NB4 (cell line): ENCODE measurements at regions not wholly inside any gene's neighbourhood (a gene's known extent, or its start where the extent isn't known, plus 50 kb on each side); places are given as distances from the start of the nearest gene placed in this dataset.

Experiments
- DNase-seq: peaks from one replicate; pipeline ENCODE4 v3.0.0; 2010; ENCODE audit warnings: low read depth
- H3K4me3 ChIP-seq: one replicate; pipeline ENCODE4 v1.5.1; 2011; ENCODE audit warnings: mild to moderate bottlenecking, low read depth, low read length, moderate library complexity
- CTCF ChIP-seq: IDR thresholded peaks from one replicate; pipeline ENCODE4 v1.5.1; 2012; ENCODE audit warnings: low read depth, low read length
- MYC ChIP-seq: IDR thresholded peaks from 2 replicates; pipeline ENCODE4 v1.6.1; 2011; ENCODE audit warnings: low read depth, low read length
- POLR2A ChIP-seq: IDR thresholded peaks from 2 replicates; pipeline ENCODE4 v1.6.1; 2011; ENCODE audit warnings: mild to moderate bottlenecking; ENCODE audit not compliant: insufficient read length; ENCODE audit errors: extremely low read depth
- TF ChIP-seq, protein P1 (sequence below): IDR thresholded peaks from 2 replicates; pipeline ENCODE4 v1.6.1; 2011; ENCODE audit warnings: low read depth, low read length

DNA sequence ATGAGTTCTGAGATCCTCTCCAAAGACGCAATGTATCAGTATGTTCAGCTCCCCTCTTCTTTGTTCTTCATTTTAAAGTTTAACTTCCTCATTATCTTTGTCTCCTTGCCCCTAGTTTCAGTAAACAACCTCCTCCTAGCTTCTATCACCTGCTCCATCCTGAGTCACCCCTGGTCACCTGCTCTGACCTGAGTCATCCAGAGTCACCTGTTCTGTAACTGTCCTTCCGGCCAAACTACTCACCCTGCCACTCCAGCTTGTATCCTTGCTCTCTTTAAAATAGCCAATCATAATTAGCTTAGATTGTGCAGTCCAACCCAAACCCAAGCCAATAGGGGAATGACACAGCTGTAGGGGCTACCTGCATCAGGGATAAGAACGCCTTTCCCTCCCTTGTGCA lies 332.0 kb downstream of the OLFM3 start:
- no peak for DNase-seq
- no peak overlapping the region for H3K4me3 ChIP-seq
- TF ChIP-seq MYC (no peak), POLR2A (no peak), CTCF (no peak)
- TF ChIP-seq, protein P1, sequence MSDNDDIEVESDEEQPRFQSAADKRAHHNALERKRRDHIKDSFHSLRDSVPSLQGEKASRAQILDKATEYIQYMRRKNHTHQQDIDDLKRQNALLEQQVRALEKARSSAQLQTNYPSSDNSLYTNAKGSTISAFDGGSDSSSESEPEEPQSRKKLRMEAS: no peak

GRCh38 chr1:101667761-101668160 lies 329.0 kb downstream of the OLFM3 start:
- H3K4me3 ChIP-seq: no peak overlapping the region
- TF ChIP-seq, protein P1: no peak
- TF ChIP-seq MYC (no peak), POLR2A (no peak), CTCF (no peak)
- no peak for DNase-seq

- no peak overlapping the region for H3K4me3 ChIP-seq
- TF ChIP-seq POLR2A (no peak), MYC (no peak), CTCF (no peak)
- TF ChIP-seq, protein P1: no peak
- no peak for DNase-seq
Observed at GRCh38 chr1:101683136-101683535, 313.6 kb downstream of the OLFM3 start.

- TF ChIP-seq MYC: no peak
- no peak for TF ChIP-seq CTCF
- TF ChIP-seq POLR2A: no peak
- TF ChIP-seq, protein P1: no peak
- no peak overlapping the region for H3K4me3 ChIP-seq
- DNase-seq: no peak
Observed at GRCh38 chr1:101683561-101683960, 313.2 kb downstream of the OLFM3 start.

DNA sequence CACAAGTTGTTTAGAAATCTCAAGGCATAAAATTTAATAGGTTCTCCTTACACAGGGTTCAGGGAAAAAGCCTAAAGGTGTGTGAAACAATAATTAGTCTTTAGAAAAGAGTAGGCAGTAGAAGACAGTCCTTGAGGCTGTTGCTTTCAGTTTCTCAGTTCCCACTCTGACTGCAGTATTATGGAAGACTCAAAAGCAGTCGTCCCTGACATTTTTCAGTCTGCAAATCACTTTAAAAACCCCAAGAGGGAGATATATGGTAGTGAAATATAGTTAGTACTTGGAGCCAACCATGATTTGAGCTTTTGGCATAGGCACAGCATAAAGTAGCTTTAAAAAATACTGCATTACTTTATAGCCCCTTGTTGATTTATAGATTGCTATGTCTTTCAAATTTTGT lies 299.7 kb downstream of the OLFM3 start:
- DNase-seq: no peak
- no peak overlapping the region for H3K4me3 ChIP-seq

More for the DNA sequence above, 299.7 kb downstream of the OLFM3 start:
- TF ChIP-seq MYC (no peak), POLR2A (no peak), CTCF (no peak)
- TF ChIP-seq, protein P1: no peak
